HG03558 (cell line): ENCODE measurements at regions not wholly inside any gene's neighbourhood (a gene's known extent, or its start where the extent isn't known, plus 50 kb on each side); places are given as distances from the start of the nearest gene placed in this dataset.
"Not testable (repeated sequence)": the region's sequence is repeated elsewhere in the genome, so short reads cannot be mapped to it uniquely, and the experiment has no call there.

ENCODE experiments used
- ATAC-seq: cut with Tn5 transposase; IDR thresholded peaks from one replicate; pipeline ENCODE4 v1.9.1; 2021; ENCODE audit warnings: moderate number of reproducible peaks; ENCODE audit not compliant: unreplicated experiment; ENCODE audit errors: extremely low read depth

GRCh38 chr19:23984911-23985310 lies 70.2 kb downstream of the ZNF726 start:
- ATAC-seq, result not testable (repeated sequence)

GRCh38 chr19:23986623-23987022 lies 71.9 kb downstream of the ZNF726 start:
- no peak for ATAC-seq

DNA sequence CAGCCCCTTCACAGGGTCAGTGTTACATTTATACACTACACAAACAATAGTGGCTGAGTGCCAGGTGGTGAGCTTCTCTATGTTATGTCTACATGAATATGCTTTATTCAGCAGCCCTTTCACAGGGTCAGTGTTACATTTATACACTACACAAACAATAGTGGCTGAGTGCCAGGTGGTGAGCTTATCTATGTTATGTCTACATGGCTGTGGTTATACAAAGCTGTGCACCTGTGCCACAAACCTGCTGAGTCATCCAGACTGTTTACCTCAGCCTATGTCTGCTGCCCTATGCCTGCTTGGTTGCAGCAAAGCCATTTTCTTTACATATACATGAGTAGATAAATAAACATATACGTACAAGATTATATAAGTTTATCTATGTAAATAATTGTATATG lies 76.5 kb downstream of the ZNF726 start:
- ATAC-seq, result no peak

GRCh38 chr19:23992348-23992747 lies 77.7 kb downstream of the ZNF726 start:
- ATAC-seq, result no peak

- ATAC-seq, result no peak
Observed at GRCh38 chr19:23993440-23993839, 78.8 kb downstream of the ZNF726 start.

- no peak for ATAC-seq
Observed at GRCh38 chr19:23996549-23996948, 81.9 kb downstream of the ZNF726 start.

GRCh38 chr19:23998568-23998967 lies 83.9 kb downstream of the ZNF726 start:
- no peak for ATAC-seq

DNA sequence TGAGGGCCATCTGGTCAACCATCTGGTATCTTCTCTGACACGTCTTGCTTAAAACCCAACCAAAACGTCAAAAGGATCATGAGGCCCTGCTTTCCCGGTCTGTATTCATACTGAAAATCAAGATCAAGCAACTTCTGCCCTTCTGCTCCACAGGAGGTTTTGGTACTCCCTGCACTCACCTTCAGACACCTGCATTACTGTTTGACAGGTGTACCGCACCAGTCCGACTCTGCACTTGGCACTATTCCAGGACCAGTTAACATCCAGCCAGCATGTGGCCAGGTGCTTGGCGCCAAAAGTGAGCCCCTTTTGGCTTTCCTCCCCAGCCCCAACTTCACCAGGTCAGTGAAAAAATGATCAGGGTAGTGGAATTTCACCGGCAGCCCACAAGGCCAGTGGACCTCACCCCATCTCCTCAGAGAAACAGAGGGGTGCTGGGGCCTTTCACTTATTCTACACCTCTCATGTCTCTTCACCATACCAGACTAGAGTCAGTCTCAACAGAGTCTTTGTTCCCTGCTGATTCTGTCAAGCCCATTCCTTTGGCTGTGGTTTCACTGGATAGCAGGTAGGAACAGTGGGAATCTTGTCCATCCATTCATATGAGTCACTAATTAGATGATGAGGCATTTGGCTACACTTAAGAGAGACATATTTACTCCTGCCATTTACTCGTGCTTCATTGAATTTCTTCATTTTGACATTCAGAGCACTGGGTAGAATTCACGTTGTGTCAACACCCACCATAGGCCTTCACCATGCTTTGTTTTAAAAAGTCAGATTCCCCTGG lies 85.3 kb downstream of the ZNF726 start:
- no peak for ATAC-seq

- no peak for ATAC-seq
Observed at GRCh38 chr19:24000656-24001055, 86.0 kb downstream of the ZNF726 start.

DNA sequence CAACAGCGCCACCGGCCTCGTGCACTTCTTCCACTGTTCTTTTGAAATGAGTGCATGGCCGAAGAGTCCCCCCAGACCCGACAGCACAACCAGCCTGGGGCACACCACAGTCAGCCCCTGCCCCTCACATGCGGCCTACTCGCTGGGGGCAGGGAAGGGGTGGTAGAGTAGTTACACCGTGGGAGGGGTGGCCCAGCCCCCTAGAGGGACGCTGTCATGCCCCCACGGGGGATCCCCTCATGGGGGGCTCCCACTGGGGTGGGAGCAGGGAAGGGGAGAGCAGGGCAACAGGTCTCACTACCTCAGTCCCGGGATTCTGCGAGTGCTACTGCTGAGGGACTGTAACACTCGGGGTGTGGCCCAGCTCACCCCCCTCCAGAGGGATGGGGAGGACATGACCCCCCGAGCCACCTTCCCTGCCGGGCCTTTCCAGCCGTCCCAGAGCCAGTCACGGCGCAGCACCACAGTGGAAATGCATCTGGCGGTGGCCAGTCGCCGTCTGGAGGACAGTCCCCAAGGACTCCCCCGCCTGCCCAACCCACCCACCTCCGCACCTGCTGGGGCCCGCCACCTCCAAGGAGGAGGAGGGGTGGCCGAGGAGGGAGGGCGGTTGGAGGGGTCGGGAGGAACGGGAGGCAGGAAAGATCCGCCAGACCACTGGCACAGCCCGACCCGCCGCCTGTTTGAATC lies 84.6 kb upstream of the ZNF254 start:
- no peak for ATAC-seq

- ATAC-seq, result no peak
Observed at GRCh38 chr19:24003537-24003936, 83.5 kb upstream of the ZNF254 start.

DNA sequence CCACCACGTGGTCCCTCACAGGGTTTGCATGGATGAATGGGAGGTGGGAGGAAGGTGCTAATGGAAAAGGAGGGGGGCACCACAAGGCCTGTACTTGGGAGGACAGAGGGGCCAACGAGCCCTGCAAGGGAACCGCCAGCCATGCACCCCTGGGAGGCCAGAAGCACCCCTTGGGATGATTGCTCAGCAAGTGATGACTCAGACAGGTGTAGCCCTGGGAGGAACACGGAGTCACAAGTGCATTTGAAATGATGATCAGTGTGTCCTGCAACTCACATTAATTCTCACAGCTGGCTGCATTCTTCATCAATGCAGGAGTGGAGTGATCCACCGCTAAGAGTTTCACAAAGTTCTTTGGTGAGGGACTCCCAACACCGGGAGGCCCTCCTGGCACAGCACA lies 82.8 kb upstream of the ZNF254 start:
- no peak for ATAC-seq

GRCh38 chr19:24029941-24030636 lies 56.9 kb upstream of the ZNF254 start:
- ATAC-seq, result no peak

- no peak for ATAC-seq
Observed at GRCh38 chr19:24032651-24033050, 54.3 kb upstream of the ZNF254 start.

DNA sequence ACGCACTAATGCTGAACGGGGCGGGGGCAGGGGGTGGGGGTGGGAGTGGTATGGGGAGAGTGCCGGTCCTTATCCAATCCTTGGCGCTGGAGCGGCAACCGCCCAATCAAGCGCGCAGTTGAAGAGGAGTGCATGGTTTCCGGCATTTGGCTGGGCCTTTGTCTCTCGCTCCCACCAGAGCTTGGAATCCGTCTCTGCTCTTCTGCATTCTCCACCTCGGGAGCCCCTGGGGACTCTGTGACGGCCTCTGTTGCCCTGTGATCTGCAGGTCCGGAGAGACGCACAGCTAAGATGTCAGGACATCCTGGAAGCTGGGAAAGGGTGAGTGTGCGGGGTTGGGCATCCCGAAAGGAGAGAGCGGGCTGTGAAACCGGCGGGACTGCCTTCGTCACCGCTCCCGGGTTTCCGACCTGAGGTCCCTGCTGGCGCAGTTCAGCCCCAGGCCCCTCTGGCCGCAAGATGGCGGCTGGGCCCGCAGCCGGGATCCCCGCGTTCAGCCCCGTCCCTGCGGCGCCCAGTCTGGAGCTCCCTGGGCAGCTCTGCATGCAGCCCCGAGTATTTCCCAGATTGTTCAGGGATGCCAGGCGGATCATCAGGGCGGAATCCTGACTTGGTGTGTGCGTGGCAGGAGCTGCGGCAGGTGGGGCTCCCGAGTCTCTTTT lies 53.6 kb upstream of the ZNF254 start:
- ATAC-seq, result peak; percentile 93

GRCh38 chr19:24033963-24034342 lies 53.0 kb upstream of the ZNF254 start:
- ATAC-seq, result no peak

DNA sequence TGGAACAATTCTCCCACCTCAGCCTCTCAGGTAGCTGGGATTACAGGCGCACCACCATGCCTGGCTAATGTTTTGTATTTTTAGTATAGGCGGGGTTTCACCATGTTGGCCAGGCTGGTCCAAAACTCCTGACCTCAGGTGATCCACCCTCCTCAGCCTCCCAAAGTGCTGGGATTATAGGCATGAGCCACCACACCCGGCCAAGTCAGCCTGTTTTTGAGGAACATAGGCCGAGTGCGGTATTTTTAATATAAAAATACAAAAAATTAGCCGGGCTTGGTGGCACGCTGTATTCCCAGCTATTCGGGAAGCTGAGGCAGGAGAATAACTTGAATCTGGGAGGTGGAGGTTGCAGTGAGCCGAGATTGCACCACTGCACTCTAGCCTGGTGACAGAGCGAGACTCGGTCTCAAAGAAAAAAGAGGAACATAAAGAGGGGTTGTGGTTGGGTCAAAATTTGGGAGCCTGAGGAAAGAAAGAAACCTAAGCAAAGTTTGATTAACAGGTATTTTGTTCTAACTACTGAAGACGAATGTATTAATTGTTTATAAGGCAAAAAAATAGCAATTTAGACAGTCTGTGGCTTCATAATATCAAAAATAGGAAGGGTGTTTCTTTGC lies 51.6 kb upstream of the ZNF254 start:
- ATAC-seq, result not testable (repeated sequence)
